ENCODE measurements at regions not wholly inside any gene's neighbourhood (a gene's known extent, or its start where the extent isn't known, plus 50 kb on each side); places are given as distances from the start of the nearest gene placed in this dataset.

GRCh38 chr11:131074573-131074972, 158.3 kb upstream of the SNX19 start:
- TF ChIP-seq POLR2A (IDR thresholded peaks at IDR 0.05) (no peak), CTCF (IDR thresholded peaks at IDR 0.05) (no peak)
- Histone ChIP-seq H3K36me3 (no peaks in the 10 kb centered on the region), H3K27ac (no peak overlapping the region), H3K4me3 (no peak overlapping the region), H3K27me3 (no peaks in the 10 kb centered on the region), H3K4me1 (no peaks in the 10 kb centered on the region), H3K9me3 (no peaks in the 10 kb centered on the region)
- DNase-seq, result no peak
- WGBS (ENCODE audit: insufficient coverage, low coverage, low lambda C conversion rate, missing lambda C conversion rate), result 23% methylated on average over 3 of the region's 3 CpGs
- intact Hi-C loops (cut with DNase I), result no loop called here
- no peak for ATAC-seq

- H3K36me3 ChIP-seq, result no peaks in the 10 kb centered on the region
- no peaks in the 10 kb centered on the region for H3K4me1 ChIP-seq
- no peak overlapping the region for H3K27ac ChIP-seq
- DNase-seq (no peak), ATAC-seq (no peak)
- intact Hi-C loops (cut with DNase I), result no loop called here
- H3K27me3 ChIP-seq, result no peaks in the 10 kb centered on the region
- no peak overlapping the region for H3K4me3 ChIP-seq
- TF ChIP-seq POLR2A (IDR thresholded peaks at IDR 0.05), result no peak
- TF ChIP-seq CTCF (IDR thresholded peaks at IDR 0.05), result no peak
- H3K9me3 ChIP-seq, result no peaks in the 10 kb centered on the region
Observed at GRCh38 chr11:131077340-131077739, 161.1 kb upstream of the SNX19 start.

GRCh38 chr11:131079036-131079435, 162.8 kb upstream of the SNX19 start:
- 47% methylated on average over 3 of the region's 3 CpGs for WGBS (ENCODE audit: insufficient coverage, low coverage, low lambda C conversion rate, missing lambda C conversion rate)

GRCh38 chr11:131089727-131090245, 173.5 kb upstream of the SNX19 start:
- H3K9me3 ChIP-seq, result no peaks in the 10 kb centered on the region
- H3K27me3 ChIP-seq, result no peaks in the 10 kb centered on the region
- intact Hi-C loops (cut with DNase I), result no loop called here
- H3K27ac ChIP-seq, result no peak overlapping the region
- TF ChIP-seq POLR2A (IDR thresholded peaks at IDR 0.05) (no peak), CTCF (IDR thresholded peaks at IDR 0.05) (no peak)
- ATAC-seq (no peak), DNase-seq (no peak)
- no peaks in the 10 kb centered on the region for H3K36me3 ChIP-seq
- H3K4me3 ChIP-seq, result no peak overlapping the region
- H3K4me1 ChIP-seq, result no peaks in the 10 kb centered on the region
- WGBS (ENCODE audit: insufficient coverage, low coverage, low lambda C conversion rate, missing lambda C conversion rate), result 24% methylated on average over 2 of the region's 2 CpGs

More at GRCh38 chr11:131079036-131079435, 162.8 kb upstream of the SNX19 start:
- Histone ChIP-seq H3K4me1 (no peaks in the 10 kb centered on the region), H3K9me3 (no peaks in the 10 kb centered on the region), H3K27me3 (no peaks in the 10 kb centered on the region), H3K36me3 (no peaks in the 10 kb centered on the region), H3K4me3 (no peak overlapping the region), H3K27ac (no peak overlapping the region)
- no peak for TF ChIP-seq POLR2A (IDR thresholded peaks at IDR 0.05)
- TF ChIP-seq CTCF (IDR thresholded peaks at IDR 0.05), result no peak
- ATAC-seq (no peak), DNase-seq (no peak)
- intact Hi-C loops (cut with DNase I), result no loop called here

GRCh38 chr11:131092469-131092868, 176.2 kb upstream of the SNX19 start:
- H3K27ac ChIP-seq, result no peak overlapping the region
- ATAC-seq (no peak), DNase-seq (no peak)
- H3K36me3 ChIP-seq, result no peaks in the 10 kb centered on the region
- intact Hi-C loops (cut with DNase I), result no loop called here
- no peaks in the 10 kb centered on the region for H3K4me1 ChIP-seq
- 59% methylated on average over 3 of the region's 3 CpGs for WGBS (ENCODE audit: insufficient coverage, low coverage, low lambda C conversion rate, missing lambda C conversion rate)
- no peaks in the 10 kb centered on the region for H3K27me3 ChIP-seq
- H3K4me3 ChIP-seq, result no peak overlapping the region
- TF ChIP-seq POLR2A (IDR thresholded peaks at IDR 0.05), result no peak
- TF ChIP-seq CTCF (IDR thresholded peaks at IDR 0.05), result no peak
- H3K9me3 ChIP-seq, result no peaks in the 10 kb centered on the region

All from right lobe of liver (tissue), 6 donors.